WTC11 (cell line): ENCODE measurements at regions not wholly inside any gene's neighbourhood (a gene's known extent, or its start where the extent isn't known, plus 50 kb on each side); places are given as distances from the start of the nearest gene placed in this dataset.

Experiments used
- ATF3 ChIP-seq: sonication (generic); formaldehyde crosslinking; conservative IDR thresholded peaks from 2 replicates; pipeline ENCODE4 v1.8.1; 2022; ENCODE audit warnings: mild to moderate bottlenecking, missing genetic modification reagents
- TEAD4 ChIP-seq: sonication (generic); formaldehyde crosslinking; IDR thresholded peaks from 2 replicates; pipeline ENCODE4 v1.8.0; 2022; ENCODE audit warnings: mild to moderate bottlenecking, missing genetic modification reagents
- ZBTB21 ChIP-seq: sonication (generic); formaldehyde crosslinking; IDR thresholded peaks from 2 replicates; pipeline ENCODE4 v1.8.1; 2023; ENCODE audit warnings: mild to moderate bottlenecking, missing genetic modification reagents, borderline replicate concordance

DNA sequence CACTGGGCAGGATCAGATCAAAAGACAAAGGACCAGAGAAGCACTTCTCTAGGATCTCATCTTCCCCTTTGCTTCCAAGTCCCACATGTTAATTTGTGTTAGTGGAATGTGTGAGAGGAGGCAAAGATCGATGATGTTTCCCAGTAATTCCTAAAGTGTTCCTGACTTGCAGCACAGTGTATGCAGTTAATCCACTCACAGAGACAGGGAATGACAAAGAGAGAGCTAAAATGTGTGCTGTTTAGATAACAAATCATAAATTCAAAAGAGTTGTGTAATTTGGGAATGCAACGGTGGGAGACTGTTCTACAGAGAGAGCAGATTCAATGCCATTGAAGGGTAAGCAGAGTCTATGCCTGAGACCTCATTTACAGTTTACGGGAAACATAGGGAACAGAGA is 132.0 kb upstream of the SVIL start:
- TF ChIP-seq ATF3 (CRISPR knock-in tag) (no peak), ZBTB21 (CRISPR knock-in tag) (no peak), TEAD4 (CRISPR knock-in tag) (no peak)
